ENCODE measurements at regions not wholly inside any gene's neighbourhood (a gene's known extent, or its start where the extent isn't known, plus 50 kb on each side); places are given as distances from the start of the nearest gene placed in this dataset.
"Not testable (repeated sequence)": the region's sequence is repeated elsewhere in the genome, so short reads cannot be mapped to it uniquely, and the experiment has no call there.

- intact Hi-C loops (cut with DNase I) = no loop called here
- Histone ChIP-seq H3K9me3 (no peaks in the 10 kb centered on the region), H3K4me1 (no peaks in the 10 kb centered on the region), H3K4me3 (no peak overlapping the region), H3K27ac (no peak overlapping the region), H3K9ac (ENCODE audit: low read depth in 2 of 2, low read length in 2 of 2) (no peak overlapping the region), H3K36me3 (no peaks in the 10 kb centered on the region), H3K27me3 (no peaks in the 10 kb centered on the region)
- TF ChIP-seq CTCF (IDR thresholded peaks at IDR 0.05) = no peak
- DNase-seq = no peak
These were observed 505.1 kb upstream of the ITGA1 start for GRCh38 chr5:52282647-52283046.

- TF ChIP-seq CTCF (IDR thresholded peaks at IDR 0.05) = no peak
- H3K27me3 ChIP-seq = no peaks in the 10 kb centered on the region
- no peaks in the 10 kb centered on the region for H3K36me3 ChIP-seq
- no peak for DNase-seq
- no peak overlapping the region for H3K27ac ChIP-seq
- no peaks in the 10 kb centered on the region for H3K4me1 ChIP-seq
- no peak overlapping the region for H3K4me3 ChIP-seq
- no peak overlapping the region for H3K9ac ChIP-seq (ENCODE audit: low read depth in 2 of 2, low read length in 2 of 2)
- H3K9me3 ChIP-seq = no peaks in the 10 kb centered on the region
- intact Hi-C loops (cut with DNase I) = no loop called here
These were observed 504.5 kb upstream of the ITGA1 start for GRCh38 chr5:52283221-52283620.

- H3K27me3 ChIP-seq = no peaks in the 10 kb centered on the region
- no peak for TF ChIP-seq CTCF (IDR thresholded peaks at IDR 0.05)
- H3K4me3 ChIP-seq = no peak overlapping the region
- no peak overlapping the region for H3K9ac ChIP-seq (ENCODE audit: low read depth in 2 of 2, low read length in 2 of 2)
- H3K36me3 ChIP-seq = no peaks in the 10 kb centered on the region
- H3K4me1 ChIP-seq = no peaks in the 10 kb centered on the region
- no peaks in the 10 kb centered on the region for H3K9me3 ChIP-seq
- no peak overlapping the region for H3K27ac ChIP-seq
- intact Hi-C loops (cut with DNase I) = no loop called here
- no peak for DNase-seq
These were observed 486.9 kb upstream of the ITGA1 start for GRCh38 chr5:52300703-52301372.

GRCh38 chr5:52304816-52305215, 482.9 kb upstream of the ITGA1 start:
- H3K9ac ChIP-seq (ENCODE audit: low read depth in 2 of 2, low read length in 2 of 2); intact Hi-C loops (cut with DNase I); H3K27me3 ChIP-seq; H3K9me3 ChIP-seq; H3K36me3 ChIP-seq; H3K4me3 ChIP-seq; H3K27ac ChIP-seq; DNase-seq; H3K4me1 ChIP-seq: not testable (repeated sequence)

GRCh38 chr5:52328220-52328806, 459.4 kb upstream of the ITGA1 start:
- intact Hi-C loops (cut with DNase I) = no loop called here
- Histone ChIP-seq H3K9me3 (no peaks in the 10 kb centered on the region), H3K27ac (no peak overlapping the region), H3K9ac (ENCODE audit: low read depth in 2 of 2, low read length in 2 of 2) (no peak overlapping the region), H3K4me3 (no peak overlapping the region), H3K36me3 (no peaks in the 10 kb centered on the region), H3K27me3 (no peaks in the 10 kb centered on the region), H3K4me1 (no peaks in the 10 kb centered on the region)
- DNase-seq = no peak
- TF ChIP-seq CTCF (IDR thresholded peaks at IDR 0.05) = no peak

GRCh38 chr5:52331725-52332124, 456.0 kb upstream of the ITGA1 start:
- Histone ChIP-seq H3K4me3 (no peak overlapping the region), H3K4me1 (no peaks in the 10 kb centered on the region), H3K36me3 (no peaks in the 10 kb centered on the region), H3K27me3 (no peaks in the 10 kb centered on the region), H3K9me3 (no peaks in the 10 kb centered on the region), H3K9ac (ENCODE audit: low read depth in 2 of 2, low read length in 2 of 2) (no peak overlapping the region), H3K27ac (no peak overlapping the region)
- intact Hi-C loops (cut with DNase I) = no loop called here
- TF ChIP-seq CTCF (IDR thresholded peaks at IDR 0.05) = no peak
- DNase-seq = no peak

Data from colonic mucosa (tissue), 4 donors.